Common myeloid progenitor, CD34-positive (primary cell): ENCODE measurements at regions not wholly inside any gene's neighbourhood (a gene's known extent, or its start where the extent isn't known, plus 50 kb on each side); places are given as distances from the start of the nearest gene placed in this dataset.
A peak's percentile ranks its signal among the peaks of the same experiment; 100 is the strongest.

Experiments
- CTCF ChIA-PET: fragments of 350-600 bp; sonication (Branson Sonifier 250); formaldehyde crosslinking; loops from one replicate; lab custom pipeline; 2021; ENCODE audit warnings: antibody characterized with exemption; lab: Charles Lee
- POLR2A ChIA-PET: fragments of 350-600 bp; sonication (Branson Sonifier 250); formaldehyde crosslinking; loops from one replicate; lab custom pipeline; 2021; ENCODE audit warnings: antibody characterized with exemption; lab: Charles Lee
- DNase-seq, 3 donors: peaks; one replicate each; pipeline versions ENCODE4 v3.0.0 to v3.0.0-alpha.2; 2013
- H3K27ac ChIP-seq, 2 experiments: 1 replicate in 1 of 2; 2 replicates in 1 of 2; pipeline ENCODE4 v1.7.0; 2013; ENCODE audit warnings: inconsistent platforms in 2 of 2, low read length in 2 of 2, mild to moderate bottlenecking in 2 of 2, low read depth in 1 of 2, moderate library complexity in 1 of 2; ENCODE audit not compliant: severe bottlenecking in 2 of 2, insufficient read depth in 1 of 2, poor library complexity in 1 of 2
- H3K27me3 ChIP-seq, 5 experiments: replicated peaks in 2 of 5; 1 replicate in 3 of 5; 2 replicates in 2 of 5; pipeline versions ENCODE4 v1.6.1 to v1.7.0; 2013; ENCODE audit warnings: low read length in 4 of 5, mild to moderate bottlenecking in 2 of 5, moderate library complexity in 2 of 5, inconsistent platforms in 1 of 5; ENCODE audit not compliant: insufficient read depth in 5 of 5, control insufficient read depth in 4 of 5
- H3K36me3 ChIP-seq, 4 experiments: 1 replicate in 2 of 4; 2 replicates in 2 of 4; pipeline versions ENCODE4 v1.6.1 to v1.7.0; 2013; ENCODE audit warnings: low read length in 3 of 4, control low read depth in 1 of 4, mild to moderate bottlenecking in 1 of 4; ENCODE audit not compliant: control insufficient read depth in 4 of 4, insufficient read depth in 4 of 4
- H3K4me1 ChIP-seq, 4 experiments: 1 replicate in 3 of 4; 2 replicates in 1 of 4; pipeline versions ENCODE4 v1.6.1 to v1.7.1; 2013; ENCODE audit warnings: low read length in 3 of 4, mild to moderate bottlenecking in 3 of 4, control low read depth in 1 of 4, inconsistent platforms in 1 of 4, moderate library complexity in 1 of 4; ENCODE audit not compliant: control insufficient read depth in 4 of 4, insufficient read depth in 4 of 4; ENCODE audit errors: control extremely low read depth in 1 of 4
- H3K4me3 ChIP-seq, 7 experiments: 1 replicate in 4 of 7; 2 replicates in 3 of 7; pipeline versions ENCODE4 v1.5.1 to v1.7.0; 2013; ENCODE audit warnings: mild to moderate bottlenecking in 7 of 7, low read length in 6 of 7, moderate library complexity in 6 of 7, inconsistent platforms in 2 of 7, low read depth in 2 of 7, control low read depth in 1 of 7; ENCODE audit not compliant: insufficient read depth in 4 of 7, control insufficient read depth in 1 of 7; ENCODE audit errors: extremely low read depth in 1 of 7
- H3K9me3 ChIP-seq, 5 experiments: 1 replicate in 4 of 5; 2 replicates in 1 of 5; pipeline versions ENCODE4 v1.6.1 to v1.7.1; 2013; ENCODE audit warnings: low read length in 4 of 5, mild to moderate bottlenecking in 2 of 5, inconsistent platforms in 1 of 5, low read depth in 1 of 5, moderate library complexity in 1 of 5; ENCODE audit not compliant: control insufficient read depth in 4 of 5, insufficient read depth in 2 of 5; ENCODE audit errors: control extremely low read depth in 1 of 5
- WGBS: methylation state at CpG from one replicate; pipeline ENCODE4 v1.1.5; 2013; ENCODE audit not compliant: insufficient coverage; 5-methylcytosine and 5-hydroxymethylcytosine counted together

GRCh38 chr2:41727152-41727551 is 320.7 kb upstream of the PKDCC start:
- WGBS = 91% methylated on average over 2 of the region's 2 CpGs
- Histone ChIP-seq H3K4me3 (no peak overlapping the region), H3K9me3 (no peaks in the 10 kb centered on the region), H3K36me3 (no peaks in the 10 kb centered on the region), H3K27ac (no peak overlapping the region), H3K4me1 (peaks cover 0 to 6% (median 0%) of the 10 kb centered on the region in 4 experiments), H3K27me3 (no peaks in the 10 kb centered on the region)
- no peak for DNase-seq
- ChIA-PET POLR2A (no interaction called here), CTCF (interaction anchor here (1.8 kb wide), 1 partner anchor 14 kb away, joined by 4 read pairs; no protein-coding TSS in a partner anchor)

- 0% methylated on average over 1 of the region's 1 CpG for WGBS
- H3K27me3 ChIP-seq = no peaks in the 10 kb centered on the region
- no peaks in the 10 kb centered on the region for H3K9me3 ChIP-seq
- ChIA-PET CTCF (interaction anchor here (1.8 kb wide), 1 partner anchor 14 kb away, joined by 4 read pairs; no protein-coding TSS in a partner anchor), POLR2A (no interaction called here)
- peaks cover 0 to 6% (median 0%) of the 10 kb centered on the region in 4 experiments for H3K4me1 ChIP-seq
- H3K36me3 ChIP-seq = no peaks in the 10 kb centered on the region
- no peak for DNase-seq
- H3K27ac ChIP-seq = no peak overlapping the region
- H3K4me3 ChIP-seq = no peak overlapping the region
Measured at GRCh38 chr2:41727711-41728110, 320.1 kb upstream of the PKDCC start.

DNA sequence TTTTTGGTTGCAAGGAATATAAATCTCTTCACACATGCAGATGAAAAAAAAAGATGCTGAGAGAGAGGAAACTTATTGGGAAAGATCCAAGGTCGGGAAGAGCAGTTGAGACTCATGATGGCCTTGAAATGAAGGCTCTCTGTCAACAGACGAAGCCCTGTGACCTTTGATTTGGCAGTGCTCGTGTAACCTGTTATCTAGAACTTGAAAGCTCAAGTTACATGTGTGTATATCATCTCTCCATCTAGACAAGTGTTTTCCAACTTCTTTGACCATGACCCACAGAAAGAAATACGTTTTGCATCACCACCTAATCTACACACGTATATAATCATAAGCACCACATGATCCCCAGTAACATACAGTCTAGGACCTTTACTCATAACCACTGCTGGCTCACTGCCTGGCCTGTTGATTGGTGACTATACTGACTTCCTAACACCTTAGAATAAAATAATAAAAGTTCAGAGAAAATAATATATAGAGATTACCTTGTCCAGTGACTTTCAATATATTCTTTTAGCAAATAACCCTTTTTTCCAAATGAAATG is 319.0 kb upstream of the PKDCC start:
- no peaks in the 10 kb centered on the region for H3K9me3 ChIP-seq
- no peak overlapping the region for H3K4me3 ChIP-seq
- no peak overlapping the region for H3K27ac ChIP-seq
- H3K4me1 ChIP-seq = peaks cover 0 to 6% (median 0%) of the 10 kb centered on the region in 4 experiments
- CTCF ChIA-PET = no interaction called here
- no peak for DNase-seq
- no peaks in the 10 kb centered on the region for H3K36me3 ChIP-seq
- no peaks in the 10 kb centered on the region for H3K27me3 ChIP-seq
- WGBS = 93% methylated on average over 5 of the region's 5 CpGs
- POLR2A ChIA-PET = no interaction called here

GRCh38 chr2:41729800-41730364 is 317.9 kb upstream of the PKDCC start:
- H3K27me3 ChIP-seq = no peaks in the 10 kb centered on the region
- ChIA-PET POLR2A (no interaction called here), CTCF (no interaction called here)
- H3K27ac ChIP-seq = no peak overlapping the region
- 83% methylated on average over 10 of the region's 11 CpGs for WGBS
- peaks cover 0 to 3% (median under 1%) of the 10 kb centered on the region in 4 experiments for H3K4me1 ChIP-seq
- no peaks in the 10 kb centered on the region for H3K9me3 ChIP-seq
- DNase-seq = no peak
- H3K36me3 ChIP-seq = no peaks in the 10 kb centered on the region
- H3K4me3 ChIP-seq = no peak overlapping the region

DNA sequence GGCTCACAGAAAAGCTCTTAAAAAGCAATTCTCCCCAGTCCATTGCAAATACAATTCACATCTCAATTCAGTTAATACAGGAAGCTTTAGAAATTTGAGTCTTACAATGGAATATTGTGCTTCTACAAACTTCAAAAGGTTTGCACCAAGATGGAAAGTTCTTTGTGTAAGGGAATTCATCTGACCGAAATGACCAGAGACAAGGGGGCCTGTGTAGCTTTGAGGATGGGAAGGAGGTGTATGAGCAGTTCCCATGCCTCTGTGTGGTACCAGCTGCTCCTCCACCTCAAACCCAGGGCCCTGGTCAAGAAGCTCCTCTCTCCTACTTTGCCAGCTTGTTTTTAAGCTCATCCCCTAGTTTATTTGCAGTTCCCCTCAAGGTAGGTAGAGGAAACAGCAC is 312.8 kb upstream of the PKDCC start:
- POLR2A ChIA-PET = no interaction called here
- no peaks in the 10 kb centered on the region for H3K9me3 ChIP-seq
- no CpG with 5 or more reads among the region's 1 CpG for WGBS
- no peak overlapping the region for H3K4me3 ChIP-seq
- H3K27me3 ChIP-seq = no peaks in the 10 kb centered on the region
- no peak overlapping the region for H3K27ac ChIP-seq
- CTCF ChIA-PET = no interaction called here
- peaks cover 14 to 25% (median 21%) of the 10 kb centered on the region in 4 experiments for H3K4me1 ChIP-seq
- peak in 1 of 3 donors; percentile 21 for DNase-seq
- H3K36me3 ChIP-seq = no peaks in the 10 kb centered on the region

DNA sequence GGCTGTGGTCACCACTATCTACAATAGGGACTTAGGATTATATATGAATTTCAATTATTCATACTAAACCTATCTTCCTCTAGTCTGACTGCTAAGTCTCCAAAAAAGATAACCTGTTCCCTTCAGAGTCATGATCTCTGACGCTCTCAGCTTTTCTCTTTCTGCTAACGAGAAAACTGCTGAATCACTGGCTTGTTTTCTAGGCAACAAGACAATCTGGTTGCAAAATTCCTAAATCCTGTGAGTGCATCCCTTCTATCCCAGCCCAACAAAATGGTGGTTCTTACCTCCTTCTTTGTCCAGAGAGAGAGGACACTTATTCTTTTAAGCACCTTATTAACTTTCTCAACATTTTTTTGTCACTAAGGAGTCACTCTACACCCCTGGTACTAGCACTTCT is 312.3 kb upstream of the PKDCC start:
- H3K27ac ChIP-seq = no peak overlapping the region
- POLR2A ChIA-PET = no interaction called here
- peak in 2 of 3 donors; percentile 35 to 67 for DNase-seq
- H3K36me3 ChIP-seq = no peaks in the 10 kb centered on the region
- H3K27me3 ChIP-seq = no peaks in the 10 kb centered on the region
- H3K4me1 ChIP-seq = peaks cover 14 to 25% (median 21%) of the 10 kb centered on the region in 4 experiments
- WGBS = 5% methylated on average over 2 of the region's 2 CpGs
- CTCF ChIA-PET = no interaction called here
- no peaks in the 10 kb centered on the region for H3K9me3 ChIP-seq
- peak overlapping the region in 1 of 7 experiments; percentile 11 for H3K4me3 ChIP-seq

DNA sequence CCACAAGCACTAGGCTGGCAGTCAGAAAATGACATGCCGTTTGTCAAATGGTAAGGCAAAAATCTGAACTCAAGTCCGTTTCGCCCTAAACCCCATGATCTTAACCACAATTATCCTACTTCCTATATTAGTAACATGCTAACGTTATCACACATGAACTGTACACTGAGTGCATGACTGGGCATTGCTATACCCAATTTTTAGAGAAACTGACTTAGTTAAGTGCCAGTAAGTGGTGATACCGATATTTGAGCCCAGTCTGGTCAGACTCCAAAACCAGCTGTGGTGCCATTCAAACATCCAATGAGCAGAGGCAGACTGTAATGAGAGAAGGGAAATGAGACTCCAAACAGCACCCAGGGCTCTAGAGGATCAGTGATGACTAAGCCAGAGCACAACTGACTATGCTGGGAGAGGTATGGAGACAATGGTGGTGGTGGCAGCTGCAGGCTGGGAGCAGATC is 311.7 kb upstream of the PKDCC start:
- DNase-seq = peak; percentile 34 to 96 (median 83)
- H3K4me3 ChIP-seq = peak overlapping the region in 1 of 7 experiments; percentile 11
- H3K27me3 ChIP-seq = no peaks in the 10 kb centered on the region
- H3K27ac ChIP-seq = no peak overlapping the region
- ChIA-PET POLR2A (no interaction called here), CTCF (interaction anchor here (1.4 kb wide), 1 partner anchor 45 kb away, joined by 3 read pairs; no protein-coding TSS in a partner anchor)
- H3K4me1 ChIP-seq = peaks cover 14 to 25% (median 21%) of the 10 kb centered on the region in 4 experiments
- no peaks in the 10 kb centered on the region for H3K36me3 ChIP-seq
- no peaks in the 10 kb centered on the region for H3K9me3 ChIP-seq
- no CpG with 5 or more reads among the region's 5 CpGs for WGBS
